Urinary bladder (tissue), 3 donors: ENCODE measurements at regions not wholly inside any gene's neighbourhood (a gene's known extent, or its start where the extent isn't known, plus 50 kb on each side); places are given as distances from the start of the nearest gene placed in this dataset.

Source experiments
- DNase-seq: peaks from one replicate; pipeline ENCODE4 v3.0.0-alpha.2; 2015; ENCODE audit errors: extremely low spot score
- H3K27ac ChIP-seq: one replicate; pipeline ENCODE4 v1.5.1; 2013; ENCODE audit warnings: low read depth, mild to moderate bottlenecking, moderate library complexity
- H3K36me3 ChIP-seq: one replicate; pipeline ENCODE4 v1.6.1; 2013; ENCODE audit warnings: mild to moderate bottlenecking, moderate library complexity; ENCODE audit not compliant: insufficient read depth
- H3K4me1 ChIP-seq: one replicate; pipeline ENCODE4 v1.6.1; 2013; ENCODE audit warnings: mild to moderate bottlenecking, moderate library complexity; ENCODE audit not compliant: insufficient read depth
- H3K4me3 ChIP-seq: one replicate; pipeline ENCODE4 v1.5.1; 2013; ENCODE audit warnings: low read depth, low read length
- WGBS: extraction: QIAGEN DNeasy Blood & Tissue Kit; methylation state at CpG from one replicate; pipeline ENCODE4 v1.1.7; 2013; 5-methylcytosine and 5-hydroxymethylcytosine counted together
- donor health status: healthy with polysubstance abuse.
- donor health status: healthy.

GRCh38 chr4:130416228-130416627 lies 1320.3 kb downstream of the C4orf33 start:
- H3K36me3 ChIP-seq: no peaks in the 10 kb centered on the region
- no peaks in the 10 kb centered on the region for H3K4me1 ChIP-seq
- no peak for DNase-seq
- no peak overlapping the region for H3K27ac ChIP-seq
- no peak overlapping the region for H3K4me3 ChIP-seq
- WGBS: 89% methylated on average over 1 of the region's 1 CpG

- H3K27ac ChIP-seq: no peak overlapping the region
- WGBS: 44% methylated on average over 4 of the region's 4 CpGs
- H3K36me3 ChIP-seq: no peaks in the 10 kb centered on the region
- no peak for DNase-seq
- H3K4me1 ChIP-seq: no peaks in the 10 kb centered on the region
- H3K4me3 ChIP-seq: no peak overlapping the region
These were observed 1323.4 kb downstream of the C4orf33 start for GRCh38 chr4:130419211-130419975.

- no peak overlapping the region for H3K27ac ChIP-seq
- no peaks in the 10 kb centered on the region for H3K36me3 ChIP-seq
- no peak for DNase-seq
These were observed 1326.3 kb downstream of the C4orf33 start for GRCh38 chr4:130422261-130422660.

GRCh38 chr4:130424211-130424610 lies 1328.3 kb downstream of the C4orf33 start:
- Histone ChIP-seq H3K4me1 (no peaks in the 10 kb centered on the region), H3K4me3 (no peak overlapping the region), H3K36me3 (no peaks in the 10 kb centered on the region), H3K27ac (no peak overlapping the region)
- 80% methylated on average over 3 of the region's 3 CpGs for WGBS
- no peak for DNase-seq

More at GRCh38 chr4:130422261-130422660, 1326.3 kb downstream of the C4orf33 start:
- H3K4me3 ChIP-seq: no peak overlapping the region
- no peaks in the 10 kb centered on the region for H3K4me1 ChIP-seq

- H3K4me3 ChIP-seq: no peak overlapping the region
- no peaks in the 10 kb centered on the region for H3K4me1 ChIP-seq
- no peak for DNase-seq
- 77% methylated on average over 5 of the region's 5 CpGs for WGBS
- no peak overlapping the region for H3K27ac ChIP-seq
- no peaks in the 10 kb centered on the region for H3K36me3 ChIP-seq
These were observed 1336.3 kb downstream of the C4orf33 start for GRCh38 chr4:130432289-130432688.

GRCh38 chr4:130449741-130450140 lies 1353.8 kb downstream of the C4orf33 start:
- no peaks in the 10 kb centered on the region for H3K36me3 ChIP-seq

GRCh38 chr4:130468340-130468739 lies 1372.4 kb downstream of the C4orf33 start:
- no peak overlapping the region for H3K27ac ChIP-seq
- no peaks in the 10 kb centered on the region for H3K36me3 ChIP-seq
- 71% methylated on average over 2 of the region's 2 CpGs for WGBS
- DNase-seq: no peak
- no peak overlapping the region for H3K4me3 ChIP-seq
- no peaks in the 10 kb centered on the region for H3K4me1 ChIP-seq

More at GRCh38 chr4:130449741-130450140, 1353.8 kb downstream of the C4orf33 start:
- no peaks in the 10 kb centered on the region for H3K4me1 ChIP-seq
- H3K27ac ChIP-seq: no peak overlapping the region
- no peak overlapping the region for H3K4me3 ChIP-seq
- no peak for DNase-seq

- Histone ChIP-seq H3K27ac (no peak overlapping the region), H3K4me3 (no peak overlapping the region), H3K36me3 (no peaks in the 10 kb centered on the region), H3K4me1 (no peaks in the 10 kb centered on the region)
- WGBS: 79% methylated on average over 3 of the region's 3 CpGs
- DNase-seq: no peak
These were observed 1382.5 kb downstream of the C4orf33 start for GRCh38 chr4:130478406-130478805.

GRCh38 chr4:130479020-130479419 lies 1383.1 kb downstream of the C4orf33 start:
- no peak for DNase-seq
- Histone ChIP-seq H3K4me1 (no peaks in the 10 kb centered on the region), H3K4me3 (no peak overlapping the region), H3K36me3 (no peaks in the 10 kb centered on the region), H3K27ac (no peak overlapping the region)
- 91% methylated on average over 1 of the region's 1 CpG for WGBS

GRCh38 chr4:130479674-130480073 lies 1383.7 kb downstream of the C4orf33 start:
- Histone ChIP-seq H3K4me3 (no peak overlapping the region), H3K4me1 (no peaks in the 10 kb centered on the region), H3K36me3 (no peaks in the 10 kb centered on the region), H3K27ac (no peak overlapping the region)
- WGBS: 50% methylated on average over 2 of the region's 2 CpGs
- DNase-seq: no peak

- no peaks in the 10 kb centered on the region for H3K36me3 ChIP-seq
- WGBS: 85% methylated on average over 5 of the region's 5 CpGs
- H3K4me3 ChIP-seq: no peak overlapping the region
- no peak overlapping the region for H3K27ac ChIP-seq
- no peak for DNase-seq
- no peaks in the 10 kb centered on the region for H3K4me1 ChIP-seq
These were observed 1388.9 kb downstream of the C4orf33 start for GRCh38 chr4:130484826-130485225.

- DNase-seq: no peak
- 65% methylated on average over 3 of the region's 3 CpGs for WGBS
- H3K27ac ChIP-seq: no peak overlapping the region
- no peak overlapping the region for H3K4me3 ChIP-seq
- no peaks in the 10 kb centered on the region for H3K4me1 ChIP-seq
- no peaks in the 10 kb centered on the region for H3K36me3 ChIP-seq
These were observed 1389.4 kb downstream of the C4orf33 start for GRCh38 chr4:130485371-130485770.

- Histone ChIP-seq H3K36me3 (no peaks in the 10 kb centered on the region), H3K27ac (no peak overlapping the region), H3K4me3 (no peak overlapping the region), H3K4me1 (no peaks in the 10 kb centered on the region)
- no peak for DNase-seq
These were observed 1390.2 kb downstream of the C4orf33 start for GRCh38 chr4:130486186-130486585.

GRCh38 chr4:130486841-130487240 lies 1390.9 kb downstream of the C4orf33 start:
- Histone ChIP-seq H3K4me1 (no peaks in the 10 kb centered on the region), H3K27ac (no peak overlapping the region), H3K36me3 (no peaks in the 10 kb centered on the region), H3K4me3 (no peak overlapping the region)
- DNase-seq: no peak

- no peak for DNase-seq
- no peak overlapping the region for H3K27ac ChIP-seq
- no peaks in the 10 kb centered on the region for H3K4me1 ChIP-seq
- H3K4me3 ChIP-seq: no peak overlapping the region
- WGBS: 93% methylated on average over 3 of the region's 3 CpGs
- no peaks in the 10 kb centered on the region for H3K36me3 ChIP-seq
These were observed 1414.7 kb downstream of the C4orf33 start for GRCh38 chr4:130510661-130511060.
